ENCODE measurements at regions not wholly inside any gene's neighbourhood (a gene's known extent, or its start where the extent isn't known, plus 50 kb on each side); places are given as distances from the start of the nearest gene placed in this dataset.

- DNase-seq (ENCODE audit: low spot score) = no peak
Observed at GRCh38 chr18:22073411-22073810, 96.0 kb upstream of the GATA6 start.

- no peak for DNase-seq (ENCODE audit: low spot score)
Observed at GRCh38 chr18:22074282-22075070, 94.9 kb upstream of the GATA6 start.

GRCh38 chr18:22080035-22080434, 89.4 kb upstream of the GATA6 start:
- no peak for DNase-seq (ENCODE audit: low spot score)

- no peak for DNase-seq (ENCODE audit: low spot score)
Observed at GRCh38 chr18:22082408-22082807, 87.0 kb upstream of the GATA6 start.

- DNase-seq (ENCODE audit: low spot score) = no peak
Observed at GRCh38 chr18:22084547-22084946, 84.8 kb upstream of the GATA6 start.

- no peak for DNase-seq (ENCODE audit: low spot score)
Observed at GRCh38 chr18:22086973-22087372, 82.4 kb upstream of the GATA6 start.

- DNase-seq (ENCODE audit: low spot score) = no peak
Observed at GRCh38 chr18:22088029-22088428, 81.4 kb upstream of the GATA6 start.

GRCh38 chr18:22088996-22089640, 80.3 kb upstream of the GATA6 start:
- DNase-seq (ENCODE audit: low spot score) = no peak

- DNase-seq (ENCODE audit: low spot score) = no peak
Observed at GRCh38 chr18:22091341-22091740, 78.0 kb upstream of the GATA6 start.

GRCh38 chr18:22093731-22094357, 75.5 kb upstream of the GATA6 start:
- DNase-seq (ENCODE audit: low spot score) = no peak

GRCh38 chr18:22094358-22094734, 75.0 kb upstream of the GATA6 start:
- DNase-seq (ENCODE audit: low spot score) = no peak

GRCh38 chr18:22098563-22098989, 70.8 kb upstream of the GATA6 start:
- no peak for DNase-seq (ENCODE audit: low spot score)

GRCh38 chr18:22099925-22100324, 69.5 kb upstream of the GATA6 start:
- no peak for DNase-seq (ENCODE audit: low spot score)

GRCh38 chr18:22101731-22102130, 67.7 kb upstream of the GATA6 start:
- DNase-seq (ENCODE audit: low spot score) = no peak

GRCh38 chr18:22102953-22103646, 66.3 kb upstream of the GATA6 start:
- no peak for DNase-seq (ENCODE audit: low spot score)

- no peak for DNase-seq (ENCODE audit: low spot score)
Observed at GRCh38 chr18:22103647-22104031, 65.8 kb upstream of the GATA6 start.

GRCh38 chr18:22106536-22107292, 62.7 kb upstream of the GATA6 start:
- DNase-seq (ENCODE audit: low spot score) = no peak

- no peak for DNase-seq (ENCODE audit: low spot score)
Observed at GRCh38 chr18:22108674-22109073, 60.7 kb upstream of the GATA6 start.

GRCh38 chr18:22109535-22109934, 59.9 kb upstream of the GATA6 start:
- DNase-seq (ENCODE audit: low spot score) = no peak

GRCh38 chr18:22110461-22110924, 58.9 kb upstream of the GATA6 start:
- DNase-seq (ENCODE audit: low spot score) = no peak

GRCh38 chr18:22112215-22112614, 57.2 kb upstream of the GATA6 start:
- no peak for DNase-seq (ENCODE audit: low spot score)

Data from HuH-7 (cell line).